CD4-positive, alpha-beta T cell treated with Interleukin-17A for 1 hour (primary cell): ENCODE measurements at regions not wholly inside any gene's neighbourhood (a gene's known extent, or its start where the extent isn't known, plus 50 kb on each side); places are given as distances from the start of the nearest gene placed in this dataset.
A peak's percentile ranks its signal among the peaks of the same experiment; 100 is the strongest.

ENCODE experiments used
- DNase-seq: peaks from one replicate; pipeline ENCODE4 v3.0.0-alpha.2; 2020

GRCh38 chr1:221072214-221072613 lies 193.0 kb downstream of the HLX start:
- DNase-seq: no peak

GRCh38 chr1:221074332-221074731 lies 195.1 kb downstream of the HLX start:
- DNase-seq: peak; percentile 3

- no peak for DNase-seq
These were observed 196.7 kb downstream of the HLX start for GRCh38 chr1:221075911-221076310.

DNA sequence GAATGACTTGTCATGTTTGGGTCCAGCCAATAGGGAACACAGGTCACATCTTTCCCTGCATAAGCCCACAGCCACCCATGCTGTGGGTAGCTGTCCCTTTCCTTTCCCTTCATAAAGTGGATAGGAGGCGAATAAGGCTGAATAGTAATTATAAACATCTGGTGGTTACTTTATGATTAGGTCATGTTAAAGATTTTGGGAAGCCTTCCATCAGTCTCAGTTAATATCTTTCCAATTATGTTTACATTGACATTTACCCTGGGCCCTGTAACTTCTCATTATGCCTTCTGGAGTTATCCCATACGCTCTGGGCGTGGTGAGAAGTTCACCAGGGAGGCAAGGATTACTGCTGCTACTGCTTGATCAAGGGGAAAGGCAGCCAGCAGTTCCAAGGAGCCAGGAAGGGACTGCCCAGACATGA lies 197.2 kb downstream of the HLX start:
- no peak for DNase-seq

- no peak for DNase-seq
These were observed 199.2 kb downstream of the HLX start for GRCh38 chr1:221078260-221078965.

DNA sequence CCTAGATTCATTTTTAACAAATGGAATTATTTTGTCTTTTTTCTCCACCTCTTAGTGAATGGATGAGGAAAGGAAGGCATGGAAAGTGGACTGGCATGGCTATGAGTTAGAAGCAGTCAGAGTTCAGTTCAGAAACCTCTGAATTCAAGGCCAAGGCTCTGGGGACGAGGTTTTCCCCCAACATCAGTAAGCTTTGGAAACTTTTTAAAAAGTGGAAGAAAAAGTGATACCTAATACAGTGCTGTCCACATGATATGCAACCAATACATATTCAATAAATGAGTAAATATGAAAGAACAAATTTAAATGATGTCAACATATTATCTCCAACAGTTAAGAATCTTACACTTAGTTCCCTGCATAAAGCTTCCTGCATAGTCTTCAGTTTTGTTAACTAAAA lies 204.7 kb downstream of the HLX start:
- no peak for DNase-seq

- no peak for DNase-seq
These were observed 205.4 kb downstream of the HLX start for GRCh38 chr1:221084681-221085080.

- DNase-seq: no peak
These were observed 206.6 kb downstream of the HLX start for GRCh38 chr1:221085701-221086375.

DNA sequence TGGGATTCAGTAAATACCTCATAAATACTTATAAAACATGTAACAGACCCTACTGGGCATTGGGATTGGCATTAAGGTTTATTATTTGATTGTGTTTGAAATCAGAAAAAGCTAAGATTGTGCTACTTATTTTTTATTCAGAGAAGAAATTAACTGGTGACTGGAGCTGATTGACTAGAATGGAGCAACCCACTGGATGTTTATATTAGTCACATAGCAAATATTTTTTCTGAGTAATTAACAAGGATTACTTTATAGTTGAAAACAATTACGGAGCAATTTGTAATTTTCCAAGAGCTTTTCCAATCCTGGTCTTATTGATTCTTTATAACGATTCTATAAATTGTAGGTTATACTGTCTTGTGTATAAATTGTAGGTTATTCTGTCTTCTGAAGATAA lies 208.7 kb downstream of the HLX start:
- DNase-seq: no peak

DNA sequence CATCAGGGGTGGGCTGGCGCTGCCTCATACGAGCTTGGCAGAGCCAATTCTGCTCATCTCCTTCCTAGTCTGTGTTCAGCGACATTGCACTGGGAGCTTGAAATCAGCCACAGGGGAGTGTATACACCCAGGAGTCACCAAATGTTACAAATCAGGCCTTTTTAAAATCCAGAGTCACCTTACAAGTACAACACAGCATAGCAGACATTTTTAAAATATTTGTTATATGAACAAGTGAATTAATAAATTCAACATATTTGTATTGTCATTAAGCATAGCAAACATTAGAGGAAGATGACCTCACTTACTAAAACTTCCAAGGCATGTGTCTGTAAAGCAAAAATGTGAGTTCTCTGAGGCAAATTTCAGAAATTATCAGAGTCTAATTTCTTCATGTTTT lies 210.0 kb downstream of the HLX start:
- DNase-seq: no peak

- no peak for DNase-seq
These were observed 210.6 kb downstream of the HLX start for GRCh38 chr1:221089803-221090202.

DNA sequence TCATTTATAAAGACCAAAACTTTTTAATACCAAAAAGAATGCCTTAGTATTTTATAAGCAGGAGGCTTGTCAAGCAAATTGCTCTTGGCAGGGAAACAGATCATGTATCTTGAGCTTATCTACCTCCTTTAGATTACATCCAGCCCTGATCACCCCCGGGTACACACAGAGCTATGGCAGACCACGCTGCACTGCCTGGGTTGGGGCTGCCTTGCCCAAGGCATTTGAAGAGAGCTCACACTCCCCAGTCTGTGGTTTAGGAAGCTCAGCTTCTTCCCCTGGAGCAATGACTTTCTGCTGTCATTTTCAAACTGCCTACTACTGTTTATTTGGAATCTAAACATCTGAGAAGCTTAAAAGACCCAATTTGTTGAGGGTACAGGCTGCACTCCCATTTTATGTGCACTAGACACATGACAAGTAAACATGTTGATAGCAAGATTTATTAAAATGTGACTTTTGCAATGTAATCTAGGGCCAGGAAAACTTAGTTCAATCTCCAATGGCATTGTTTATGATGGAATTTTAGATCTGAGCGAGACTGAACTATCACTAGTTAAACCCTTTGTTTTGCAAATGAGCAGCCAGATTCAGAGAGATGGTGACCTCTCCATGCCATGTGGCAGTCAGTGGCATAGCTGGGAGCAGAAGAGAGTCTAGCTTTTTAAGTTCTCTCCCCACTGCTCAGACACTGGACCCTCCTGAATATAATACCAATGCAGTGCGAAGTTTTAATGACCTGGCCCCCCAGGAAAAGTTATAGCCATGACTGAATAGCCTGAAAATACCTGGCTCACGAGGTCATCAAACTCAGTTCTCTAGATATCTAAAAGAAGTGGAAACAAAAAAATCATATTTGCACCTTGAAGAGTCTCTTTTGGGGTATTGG lies 214.9 kb downstream of the HLX start:
- no peak for DNase-seq

DNA sequence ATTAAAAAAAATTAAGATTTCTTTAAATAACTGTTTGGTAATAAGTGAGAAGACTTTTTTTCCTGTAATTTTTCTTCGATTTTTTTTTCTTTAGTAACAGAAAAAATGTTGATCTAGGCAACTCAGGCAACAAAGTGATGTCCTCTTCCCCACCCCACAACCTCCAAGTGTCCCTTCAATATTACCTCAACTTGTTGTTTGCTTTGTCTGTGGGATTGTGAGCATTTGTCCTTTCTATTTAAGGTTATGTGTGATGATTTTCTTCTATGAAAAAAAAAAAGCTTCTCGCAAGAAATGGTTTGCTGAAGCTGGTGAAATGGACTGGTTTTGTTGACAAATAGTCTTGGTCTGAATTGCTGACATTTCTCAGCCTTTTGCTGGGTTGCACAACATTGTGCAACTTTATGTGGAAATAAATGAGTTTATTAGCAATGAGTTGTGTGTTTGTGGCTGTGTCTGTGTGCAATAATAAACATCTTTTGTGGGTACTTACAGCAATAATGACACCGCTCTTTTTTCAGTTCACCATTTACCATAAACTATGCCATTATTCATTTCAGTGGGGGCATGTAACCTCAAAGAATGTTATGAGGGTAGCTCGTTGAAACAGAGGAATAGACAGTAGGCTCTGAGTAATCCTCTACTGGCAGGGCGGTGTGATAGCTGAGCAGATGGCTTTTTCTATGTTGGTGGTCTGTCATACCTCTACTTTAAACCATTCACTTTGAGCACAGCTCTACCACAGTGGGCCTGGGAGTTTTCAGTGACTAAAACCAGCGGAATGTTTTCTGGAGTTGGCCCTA lies 218.4 kb downstream of the HLX start:
- DNase-seq: peak; percentile 21

DNA sequence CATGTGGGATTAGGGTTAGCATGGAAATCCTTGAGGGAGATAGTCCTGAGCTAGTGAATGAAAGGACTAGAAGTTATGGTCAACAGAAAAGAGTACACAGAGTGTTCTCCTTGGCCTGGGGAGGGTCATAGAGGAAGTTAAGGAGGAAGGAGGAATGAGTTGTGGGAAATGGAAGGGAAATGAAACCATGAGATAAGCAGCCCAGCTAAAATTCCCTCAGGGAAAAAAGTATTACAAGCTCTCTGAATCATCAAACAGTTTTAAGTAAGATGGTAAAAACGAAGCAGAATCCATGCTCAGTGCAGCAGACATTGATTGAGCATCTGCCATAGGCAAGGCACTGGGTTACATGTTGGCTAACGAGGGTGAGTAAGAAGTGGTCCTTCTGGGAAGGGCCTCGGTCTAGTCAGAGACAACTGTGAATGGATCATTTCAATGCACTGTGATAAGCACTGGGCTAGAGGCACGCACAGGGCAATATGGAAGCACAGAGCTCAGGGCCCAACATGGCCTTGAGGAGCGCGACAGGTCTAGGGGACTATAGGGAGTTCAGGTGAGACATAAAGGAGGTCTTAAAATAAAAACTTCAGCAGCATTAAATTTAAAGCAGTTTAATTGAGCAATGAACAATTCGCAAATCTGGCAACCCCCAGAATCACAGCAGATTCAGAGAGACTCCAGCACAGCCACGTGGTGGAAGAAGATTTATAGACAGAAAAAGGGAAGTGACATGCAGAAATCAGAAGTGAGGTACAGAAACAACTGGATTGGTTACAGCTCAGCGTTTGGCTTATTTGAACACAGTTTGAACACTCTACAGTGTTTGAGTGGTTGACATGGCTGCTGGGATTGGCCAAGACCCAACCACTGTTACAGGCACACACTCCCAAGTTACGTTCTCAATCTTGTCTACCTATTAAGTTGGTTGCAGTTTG lies 219.5 kb downstream of the HLX start:
- DNase-seq: peak; percentile 7

GRCh38 chr1:221099747-221100595 lies 220.7 kb downstream of the HLX start:
- no peak for DNase-seq

- DNase-seq: no peak
These were observed 221.4 kb downstream of the HLX start for GRCh38 chr1:221100611-221101010.

DNA sequence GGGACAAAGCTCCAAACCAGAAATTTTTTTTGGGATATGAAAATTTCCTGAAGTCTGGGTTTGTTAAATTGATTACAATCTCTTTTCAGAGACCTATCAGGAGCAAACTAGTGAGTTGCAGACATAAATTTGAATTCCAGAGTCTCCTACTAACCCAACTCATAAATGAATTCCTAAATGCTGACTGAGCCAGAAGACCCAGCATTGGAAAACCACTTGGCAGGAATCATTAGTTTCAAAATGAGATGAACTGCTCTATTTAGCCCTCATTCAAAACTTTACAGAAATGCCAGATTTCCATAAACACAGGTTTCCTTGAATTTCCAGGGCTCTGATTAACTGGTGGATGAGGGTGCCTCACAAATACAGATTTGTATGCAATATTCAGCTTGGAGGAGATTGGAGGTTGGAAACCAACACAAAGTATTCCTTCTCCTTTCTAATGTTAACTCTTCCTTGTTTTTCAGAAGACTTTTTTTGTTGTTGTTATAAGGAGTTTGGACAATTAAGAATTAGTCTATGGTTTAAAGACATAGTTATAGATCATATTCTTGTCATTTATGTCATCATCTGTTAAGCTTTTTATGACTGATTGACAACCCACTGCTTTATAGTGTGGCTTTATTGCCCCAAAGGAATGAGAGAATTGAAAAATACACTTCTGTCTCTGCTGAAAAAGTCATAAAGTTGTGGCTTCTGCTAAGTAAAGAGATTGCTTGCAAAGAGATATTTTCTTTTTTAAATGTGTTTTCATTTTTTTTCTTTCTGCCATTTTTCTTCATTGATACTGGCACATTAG lies 222.8 kb downstream of the HLX start:
- no peak for DNase-seq

GRCh38 chr1:221104596-221104995 lies 225.4 kb downstream of the HLX start:
- no peak for DNase-seq

GRCh38 chr1:221105578-221105977 lies 226.3 kb downstream of the HLX start:
- no peak for DNase-seq

GRCh38 chr1:221106616-221107015 lies 227.4 kb downstream of the HLX start:
- DNase-seq: no peak
